Dermis blood vessel endothelial cell (primary cell): ENCODE measurements at regions not wholly inside any gene's neighbourhood (a gene's known extent, or its start where the extent isn't known, plus 50 kb on each side); places are given as distances from the start of the nearest gene placed in this dataset.
"Not testable (repeated sequence)": the region's sequence is repeated elsewhere in the genome, so short reads cannot be mapped to it uniquely, and the experiment has no call there.

Experiments used
- DNase-seq: peaks from one replicate; pipeline ENCODE4 v3.0.0; 2010

DNA sequence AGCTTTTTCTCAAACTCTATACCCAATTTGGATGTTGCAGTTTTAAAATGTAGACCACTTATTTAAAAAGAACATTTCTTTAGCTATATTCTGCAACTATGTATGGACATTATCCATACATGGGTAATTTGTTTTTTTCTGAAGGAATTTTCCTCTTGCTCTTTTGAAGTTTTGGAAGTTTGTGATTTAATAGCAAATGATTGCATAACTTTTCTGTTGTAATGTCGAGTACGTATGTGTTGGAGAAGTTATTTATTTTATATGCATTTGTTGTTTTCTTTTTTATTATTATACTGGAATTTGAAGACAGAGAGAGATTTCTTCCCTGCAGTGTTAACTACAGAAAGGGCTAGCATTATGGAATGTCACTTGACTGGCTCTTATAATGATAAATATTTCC, 207.7 kb upstream of the FANCL start:
- no peak for DNase-seq

DNA sequence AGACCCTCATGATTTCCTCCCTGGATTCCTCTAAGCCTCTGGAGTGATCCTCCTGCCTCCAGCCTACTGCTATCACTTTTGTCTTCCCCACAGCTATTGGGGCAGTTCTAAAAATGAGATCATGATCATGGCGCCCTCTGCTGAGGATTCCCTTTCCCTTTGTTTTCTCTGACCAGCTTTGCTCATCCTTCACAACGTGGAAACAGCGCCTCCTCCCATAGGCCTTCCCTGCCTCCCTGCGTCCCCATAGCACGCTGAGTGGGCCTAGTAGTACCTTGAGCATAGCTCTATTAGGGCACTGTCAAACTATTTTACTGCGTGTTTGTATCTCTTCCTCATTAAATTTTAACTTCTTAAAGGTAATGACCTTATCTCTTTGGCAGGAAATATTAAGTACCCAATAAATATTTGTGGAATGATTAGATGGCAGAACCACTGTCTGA, 207.0 kb upstream of the FANCL start:
- peak; percentile 82 for DNase-seq

DNA sequence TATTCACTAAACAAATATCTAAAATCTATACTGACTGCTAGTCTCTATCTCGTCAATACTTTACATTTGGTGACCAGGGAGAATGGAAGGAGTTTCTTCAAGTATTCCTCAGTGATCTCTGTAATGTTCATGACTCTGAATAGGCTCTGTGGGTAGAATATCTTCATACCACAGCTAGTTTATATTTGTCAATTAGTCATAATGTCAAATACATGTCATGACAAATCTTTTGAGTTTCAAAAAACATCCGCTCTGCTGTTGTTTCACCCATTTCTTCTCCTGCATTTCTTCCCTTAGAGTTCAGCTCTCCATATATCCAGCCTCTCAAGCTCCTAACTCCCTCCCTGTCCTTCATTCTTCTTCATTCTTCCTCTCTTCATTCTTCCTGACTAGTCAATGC, 206.5 kb upstream of the FANCL start:
- DNase-seq = no peak

- no peak for DNase-seq
These were observed 200.5 kb upstream of the FANCL start for GRCh38 chr2:58441643-58442042.

- no peak for DNase-seq
These were observed 195.7 kb upstream of the FANCL start for GRCh38 chr2:58436872-58437271.

GRCh38 chr2:58435246-58435645, 194.1 kb upstream of the FANCL start:
- no peak for DNase-seq

DNA sequence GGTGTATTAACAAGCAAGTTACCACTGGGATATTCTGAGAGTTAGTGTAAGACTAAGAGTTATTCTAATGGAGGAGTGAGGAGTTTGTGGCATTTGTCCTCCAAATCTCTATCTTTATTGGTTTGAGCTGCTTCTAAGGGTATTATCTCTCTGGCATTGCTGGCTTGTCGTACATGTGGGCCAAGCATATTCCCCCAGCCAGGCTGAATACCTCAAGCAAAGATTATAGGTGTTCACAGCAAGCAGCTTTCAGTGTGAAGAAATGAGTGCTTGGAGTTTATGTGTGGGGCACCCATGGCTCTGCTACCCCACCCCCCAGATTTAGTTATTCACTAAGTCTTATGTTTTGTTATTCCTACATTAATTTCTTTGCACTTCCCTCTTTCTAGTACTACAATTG, 193.6 kb upstream of the FANCL start:
- no peak for DNase-seq

- DNase-seq = no peak
These were observed 191.5 kb upstream of the FANCL start for GRCh38 chr2:58432491-58433170.

DNA sequence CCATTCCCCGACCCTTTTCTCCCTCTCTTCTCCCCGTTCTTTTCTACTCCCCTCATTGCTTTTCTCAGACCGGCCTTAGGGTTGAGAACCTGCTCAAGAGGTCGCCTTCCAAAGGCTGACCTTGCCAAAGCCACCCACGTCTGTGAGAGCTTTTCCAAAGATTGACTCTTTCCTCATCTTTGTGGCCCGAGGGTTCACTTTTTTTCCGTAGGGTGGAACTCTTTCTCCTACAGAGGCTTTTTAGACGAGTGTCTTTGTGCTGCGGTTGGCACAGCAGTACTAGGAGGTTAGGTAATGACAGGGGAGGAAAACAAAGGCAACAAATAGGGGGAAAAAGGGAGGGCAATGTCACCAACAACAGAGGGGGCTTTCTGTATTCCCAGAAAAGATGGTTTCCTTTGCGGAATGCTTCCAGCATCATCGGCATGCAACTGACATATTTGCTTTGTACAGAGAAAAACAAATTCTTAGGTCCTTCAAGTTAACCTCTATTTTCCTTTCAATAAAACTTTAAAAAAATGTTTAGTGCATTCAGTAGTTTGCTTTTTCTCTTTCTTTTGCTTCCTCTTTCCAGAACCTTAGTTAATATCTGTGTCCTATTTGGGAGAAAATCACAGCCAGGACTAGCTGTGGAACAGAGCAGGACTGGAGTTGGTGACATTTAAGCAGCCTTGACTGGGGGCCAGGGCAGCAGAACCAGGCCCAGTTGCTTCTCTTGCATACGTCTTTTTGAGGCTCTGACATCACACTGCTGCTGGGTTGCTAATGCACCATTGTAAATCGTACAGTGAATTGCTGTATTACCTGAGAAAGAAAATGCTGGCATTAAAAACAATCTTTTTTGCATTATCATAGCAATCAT, 188.1 kb upstream of the FANCL start:
- no peak for DNase-seq

DNA sequence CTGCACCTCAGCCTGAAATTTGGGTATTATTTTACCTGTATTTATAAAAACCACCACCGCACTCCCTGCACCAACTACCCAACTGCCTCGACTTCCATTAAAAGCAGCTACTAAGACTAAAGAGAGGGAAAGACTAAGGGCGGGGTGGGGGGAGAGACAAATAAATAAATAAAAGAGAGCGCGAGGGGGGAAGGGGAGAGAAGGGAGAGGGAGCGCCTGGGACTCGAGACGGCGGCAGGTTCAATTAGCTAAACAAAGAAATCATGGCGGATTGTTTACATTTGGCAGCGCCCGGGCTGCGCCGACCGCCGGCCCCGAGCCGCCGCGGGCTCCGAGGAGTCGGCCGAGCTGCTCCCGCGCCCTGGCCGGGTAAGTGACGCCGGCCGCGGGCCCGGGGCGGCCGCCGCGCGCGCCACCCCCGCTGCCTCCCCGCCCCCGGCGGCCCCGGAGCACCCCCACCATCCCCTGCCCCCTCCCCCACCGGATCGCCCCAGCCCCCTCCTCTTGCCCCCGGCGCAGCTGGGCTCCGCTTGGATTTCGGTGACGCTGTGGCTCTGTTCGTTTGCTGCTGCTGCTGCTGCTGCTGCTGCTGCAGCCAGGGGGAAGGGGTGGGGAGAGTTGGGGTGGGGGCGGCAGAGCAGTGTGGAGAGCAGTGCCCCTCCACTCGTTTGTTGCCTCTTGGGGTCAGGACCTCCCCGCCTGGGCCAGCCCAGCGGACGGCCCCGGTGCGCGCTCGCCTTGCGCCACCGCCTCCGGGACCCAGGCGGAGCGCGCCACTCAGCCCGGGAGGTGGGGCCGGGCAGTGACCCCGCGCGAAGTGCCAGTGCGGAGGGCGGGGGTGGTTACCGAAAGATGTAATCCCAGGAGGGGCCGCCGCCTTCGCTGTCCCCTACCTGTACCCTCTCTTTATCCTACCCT, 187.2 kb upstream of the FANCL start:
- DNase-seq = peak; percentile 24

- peak; percentile 42 for DNase-seq
These were observed 186.5 kb upstream of the FANCL start for GRCh38 chr2:58427572-58428095.

- DNase-seq = no peak
These were observed 184.2 kb upstream of the FANCL start for GRCh38 chr2:58425368-58425767.

DNA sequence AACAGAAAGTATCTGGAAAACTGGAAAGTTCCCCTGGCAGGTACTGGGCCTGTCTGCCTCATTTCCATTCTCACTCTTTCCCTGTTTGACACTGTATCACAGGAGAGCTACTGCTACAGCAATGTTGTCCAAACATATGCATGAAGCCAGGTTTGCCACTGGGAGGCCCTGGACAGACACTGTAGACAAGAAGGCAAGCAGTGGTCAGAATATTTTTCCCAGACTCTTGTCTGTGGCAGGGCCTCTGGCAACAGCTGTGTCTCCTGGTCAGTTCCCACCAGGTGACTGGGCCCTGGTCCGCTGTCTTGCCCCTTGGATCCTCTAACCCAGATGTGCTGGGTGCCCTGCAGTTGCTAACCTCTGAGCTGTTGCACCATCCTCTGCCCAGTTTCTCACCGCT, 178.9 kb upstream of the FANCL start:
- no peak for DNase-seq

DNA sequence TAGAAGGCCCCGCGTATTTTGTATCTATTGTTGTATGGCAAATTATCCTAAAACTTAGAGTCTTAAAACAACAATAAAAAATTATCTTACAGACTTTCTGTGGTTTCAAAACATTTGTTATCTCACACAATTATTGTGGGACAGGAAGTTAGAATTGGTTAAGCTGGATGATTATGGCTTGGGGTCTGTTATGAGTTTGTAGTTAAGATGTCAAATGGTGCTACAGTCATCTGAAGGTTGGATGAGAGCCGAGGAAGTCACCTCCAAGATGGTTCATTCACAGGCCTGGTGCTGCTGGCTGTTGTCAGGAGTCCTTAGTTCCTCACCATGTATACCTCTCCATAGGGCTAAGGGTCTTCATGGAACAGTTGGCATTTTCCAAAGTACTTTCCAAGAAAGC, 175.6 kb upstream of the FANCL start:
- DNase-seq = no peak

DNA sequence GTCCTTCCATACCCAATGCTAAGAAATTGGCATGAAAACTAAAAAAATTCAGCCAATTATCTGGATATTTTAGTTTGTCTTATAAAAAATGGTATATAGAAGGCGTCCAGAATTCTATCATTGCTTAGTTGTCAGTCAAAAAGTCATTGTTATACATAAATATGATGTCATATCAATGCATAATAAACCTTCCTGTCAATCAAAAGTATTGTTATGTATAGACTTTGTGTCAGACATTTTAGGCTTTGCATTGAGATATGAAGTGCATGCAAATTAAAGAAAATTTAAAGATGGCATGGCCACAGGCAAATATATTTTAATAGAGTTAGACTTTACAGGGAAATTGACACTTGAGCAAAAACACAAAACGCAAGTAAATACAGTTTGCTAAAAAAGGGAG, 173.4 kb upstream of the FANCL start:
- DNase-seq = no peak

DNA sequence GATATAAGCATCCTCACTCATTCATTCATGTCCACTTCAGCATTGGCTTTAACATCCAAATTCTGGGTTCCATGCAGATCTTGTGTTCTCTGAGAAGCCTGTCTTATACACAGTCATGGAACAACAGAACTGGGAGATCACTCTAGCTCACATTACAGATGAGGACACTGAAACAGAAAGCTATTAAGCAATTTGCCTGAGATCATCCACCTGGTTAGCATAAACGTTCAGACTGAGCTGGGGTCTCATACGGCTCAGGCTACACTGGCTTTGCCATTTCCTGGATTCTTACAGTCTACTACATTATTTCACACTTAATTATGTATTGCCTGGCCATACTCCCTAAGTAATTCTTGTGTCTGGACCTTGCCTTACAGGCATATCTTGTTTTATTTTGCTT, 169.4 kb upstream of the FANCL start:
- DNase-seq = no peak

DNA sequence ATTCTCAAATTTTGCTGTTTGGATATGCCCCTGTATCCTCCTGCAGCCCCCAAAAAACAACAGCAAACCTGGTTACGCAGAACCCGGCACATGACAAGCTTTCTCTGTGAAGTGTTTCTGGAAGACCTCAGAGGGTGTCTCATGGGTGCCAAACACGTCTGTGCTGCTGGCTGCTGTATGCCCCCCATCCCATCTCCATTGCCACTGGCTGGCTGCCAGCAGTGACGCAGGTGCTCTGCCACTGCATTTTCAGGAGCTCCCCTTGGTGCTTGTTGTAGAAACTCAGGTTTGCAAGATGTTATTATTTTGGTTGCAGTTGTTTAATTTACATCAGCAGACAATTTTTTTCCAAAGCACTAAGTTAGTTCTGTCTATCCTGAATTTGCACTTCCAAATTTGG, 166.4 kb upstream of the FANCL start:
- no peak for DNase-seq

GRCh38 chr2:58405341-58405740, 164.2 kb upstream of the FANCL start:
- no peak for DNase-seq

DNA sequence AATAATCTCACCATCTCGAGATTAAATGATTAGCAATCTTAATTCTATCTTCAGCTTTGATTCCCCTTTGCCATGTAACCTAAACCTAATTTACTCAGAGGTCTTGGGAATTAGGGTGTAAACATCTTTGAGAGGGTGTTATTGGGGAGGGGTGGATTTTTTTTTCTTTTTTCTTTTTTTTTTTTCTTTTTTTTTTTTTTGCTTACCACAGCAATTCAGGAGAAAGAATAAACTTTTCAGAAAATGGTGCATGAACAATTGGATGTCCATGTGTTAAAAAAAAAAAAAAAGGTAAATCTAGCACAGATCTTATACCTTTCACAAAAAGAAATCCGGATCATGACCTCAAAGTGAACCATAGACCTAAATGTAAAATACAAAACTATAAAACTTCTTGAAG, 160.8 kb upstream of the FANCL start:
- DNase-seq = no peak

- no peak for DNase-seq
These were observed 157.3 kb upstream of the FANCL start for GRCh38 chr2:58398406-58398805.

DNA sequence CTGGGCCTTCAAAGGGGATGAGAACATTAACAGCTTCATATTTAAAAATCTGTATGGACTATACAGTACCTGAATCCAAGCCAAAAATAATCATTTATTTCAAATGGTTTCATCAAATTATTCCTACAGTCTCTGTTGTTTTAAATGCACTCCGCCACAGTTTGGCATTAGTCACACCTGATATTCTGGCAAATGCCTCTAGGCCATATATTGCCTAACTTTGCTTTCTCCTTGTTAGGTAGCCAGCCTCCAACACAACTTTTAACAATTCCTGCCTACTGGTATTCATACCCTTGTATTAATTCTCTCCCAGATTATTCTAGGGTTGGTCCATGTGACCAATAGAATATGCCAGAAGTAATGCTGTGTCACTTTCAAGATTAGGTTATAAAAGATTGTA, 146.6 kb upstream of the FANCL start:
- DNase-seq = no peak

GRCh38 chr2:58386904-58387303, 145.8 kb upstream of the FANCL start:
- not testable (repeated sequence) for DNase-seq

GRCh38 chr2:58378152-58378551, 137.0 kb upstream of the FANCL start:
- DNase-seq = no peak
